HPDE6-E6E7 (cell line): ENCODE measurements at regions not wholly inside any gene's neighbourhood (a gene's known extent, or its start where the extent isn't known, plus 50 kb on each side); places are given as distances from the start of the nearest gene placed in this dataset.

Experiments
- DNase-seq: peaks from one replicate; pipeline ENCODE4 v3.0.0; 2011; ENCODE audit warnings: missing footprints; ENCODE audit errors: extremely low spot score

- no peak for DNase-seq
These were observed 75.4 kb upstream of the FSHB start for GRCh38 chr11:30155428-30155827.

GRCh38 chr11:30159546-30159945, 71.3 kb upstream of the FSHB start:
- no peak for DNase-seq

- no peak for DNase-seq
These were observed 65.2 kb upstream of the FSHB start for GRCh38 chr11:30165652-30166051.

DNA sequence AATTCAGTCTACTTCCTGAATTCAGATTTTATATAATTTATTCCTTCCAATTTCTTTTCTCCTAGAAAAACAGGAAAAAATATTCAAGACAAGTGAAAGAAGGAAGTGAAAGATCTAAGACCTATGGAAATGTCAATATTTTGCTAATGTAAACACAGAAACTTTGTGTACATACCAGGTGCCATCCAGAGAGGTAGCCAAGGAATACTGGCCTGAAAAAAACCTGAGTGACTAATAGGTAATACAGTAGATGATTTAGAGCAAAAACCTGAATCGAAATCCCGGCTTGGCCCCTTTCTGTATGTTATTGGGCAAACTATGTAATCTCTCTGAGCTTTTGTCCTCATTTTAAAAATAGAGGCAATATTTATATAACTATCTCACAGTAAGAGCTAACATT, 59.2 kb upstream of the FSHB start:
- DNase-seq = no peak

- no peak for DNase-seq
These were observed 58.7 kb upstream of the FSHB start for GRCh38 chr11:30172158-30172557.

DNA sequence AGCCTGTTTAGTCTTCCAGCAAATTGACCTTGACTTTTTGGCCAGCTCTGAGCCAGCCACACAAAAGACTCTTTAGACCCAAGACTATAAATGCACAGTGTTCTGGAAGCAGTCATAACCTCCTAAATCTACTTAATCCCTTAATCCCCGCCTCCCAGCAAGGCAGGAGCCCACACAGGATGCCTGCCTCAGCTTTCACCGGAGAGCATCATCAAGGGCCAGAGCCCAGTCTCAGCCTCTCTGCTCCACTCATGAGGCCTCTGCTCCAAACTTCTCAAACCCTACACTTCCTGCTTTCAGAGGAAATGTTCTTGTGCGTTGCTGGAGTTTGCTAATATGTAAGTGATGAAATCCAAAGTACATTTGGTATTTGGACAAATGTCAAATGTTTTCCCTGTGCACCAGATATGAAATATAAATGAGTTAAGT, 57.9 kb upstream of the FSHB start:
- DNase-seq = no peak

- no peak for DNase-seq
These were observed 56.4 kb upstream of the FSHB start for GRCh38 chr11:30174265-30175020.
